Common myeloid progenitor, CD34-positive (primary cell): ENCODE measurements at regions not wholly inside any gene's neighbourhood (a gene's known extent, or its start where the extent isn't known, plus 50 kb on each side); places are given as distances from the start of the nearest gene placed in this dataset.

Experiments used
- CTCF ChIA-PET: fragments of 350-600 bp; sonication (Branson Sonifier 250); formaldehyde crosslinking; loops from one replicate; lab custom pipeline; 2021; ENCODE audit warnings: antibody characterized with exemption; lab: Charles Lee
- POLR2A ChIA-PET: fragments of 350-600 bp; sonication (Branson Sonifier 250); formaldehyde crosslinking; loops from one replicate; lab custom pipeline; 2021; ENCODE audit warnings: antibody characterized with exemption; lab: Charles Lee
- DNase-seq, 3 donors: peaks; one replicate each; pipeline versions ENCODE4 v3.0.0 to v3.0.0-alpha.2; 2013
- H3K27ac ChIP-seq, 2 experiments: 1 replicate in 1 of 2; 2 replicates in 1 of 2; pipeline ENCODE4 v1.7.0; 2013; ENCODE audit warnings: inconsistent platforms in 2 of 2, low read length in 2 of 2, mild to moderate bottlenecking in 2 of 2, low read depth in 1 of 2, moderate library complexity in 1 of 2; ENCODE audit not compliant: severe bottlenecking in 2 of 2, insufficient read depth in 1 of 2, poor library complexity in 1 of 2
- H3K27me3 ChIP-seq, 5 experiments: replicated peaks in 2 of 5; 1 replicate in 3 of 5; 2 replicates in 2 of 5; pipeline versions ENCODE4 v1.6.1 to v1.7.0; 2013; ENCODE audit warnings: low read length in 4 of 5, mild to moderate bottlenecking in 2 of 5, moderate library complexity in 2 of 5, inconsistent platforms in 1 of 5; ENCODE audit not compliant: insufficient read depth in 5 of 5, control insufficient read depth in 4 of 5
- H3K36me3 ChIP-seq, 4 experiments: 1 replicate in 2 of 4; 2 replicates in 2 of 4; pipeline versions ENCODE4 v1.6.1 to v1.7.0; 2013; ENCODE audit warnings: low read length in 3 of 4, control low read depth in 1 of 4, mild to moderate bottlenecking in 1 of 4; ENCODE audit not compliant: control insufficient read depth in 4 of 4, insufficient read depth in 4 of 4
- H3K4me1 ChIP-seq, 4 experiments: 1 replicate in 3 of 4; 2 replicates in 1 of 4; pipeline versions ENCODE4 v1.6.1 to v1.7.1; 2013; ENCODE audit warnings: low read length in 3 of 4, mild to moderate bottlenecking in 3 of 4, control low read depth in 1 of 4, inconsistent platforms in 1 of 4, moderate library complexity in 1 of 4; ENCODE audit not compliant: control insufficient read depth in 4 of 4, insufficient read depth in 4 of 4; ENCODE audit errors: control extremely low read depth in 1 of 4
- H3K4me3 ChIP-seq, 7 experiments: 1 replicate in 4 of 7; 2 replicates in 3 of 7; pipeline versions ENCODE4 v1.5.1 to v1.7.0; 2013; ENCODE audit warnings: mild to moderate bottlenecking in 7 of 7, low read length in 6 of 7, moderate library complexity in 6 of 7, inconsistent platforms in 2 of 7, low read depth in 2 of 7, control low read depth in 1 of 7; ENCODE audit not compliant: insufficient read depth in 4 of 7, control insufficient read depth in 1 of 7; ENCODE audit errors: extremely low read depth in 1 of 7
- H3K9me3 ChIP-seq, 5 experiments: 1 replicate in 4 of 5; 2 replicates in 1 of 5; pipeline versions ENCODE4 v1.6.1 to v1.7.1; 2013; ENCODE audit warnings: low read length in 4 of 5, mild to moderate bottlenecking in 2 of 5, inconsistent platforms in 1 of 5, low read depth in 1 of 5, moderate library complexity in 1 of 5; ENCODE audit not compliant: control insufficient read depth in 4 of 5, insufficient read depth in 2 of 5; ENCODE audit errors: control extremely low read depth in 1 of 5
- WGBS: methylation state at CpG from one replicate; pipeline ENCODE4 v1.1.5; 2013; ENCODE audit not compliant: insufficient coverage; 5-methylcytosine and 5-hydroxymethylcytosine counted together

- H3K9me3 ChIP-seq, result no peaks in the 10 kb centered on the region
- no peak overlapping the region for H3K4me3 ChIP-seq
- no peaks in the 10 kb centered on the region for H3K4me1 ChIP-seq
- H3K27ac ChIP-seq, result no peak overlapping the region
- DNase-seq, result no peak
- ChIA-PET POLR2A (no interaction called here), CTCF (no interaction called here)
- H3K27me3 ChIP-seq, result no peaks in the 10 kb centered on the region
- no peaks in the 10 kb centered on the region for H3K36me3 ChIP-seq
Observed at GRCh38 chr14:84029246-84029645, 1500.7 kb upstream of the FLRT2 start.

DNA sequence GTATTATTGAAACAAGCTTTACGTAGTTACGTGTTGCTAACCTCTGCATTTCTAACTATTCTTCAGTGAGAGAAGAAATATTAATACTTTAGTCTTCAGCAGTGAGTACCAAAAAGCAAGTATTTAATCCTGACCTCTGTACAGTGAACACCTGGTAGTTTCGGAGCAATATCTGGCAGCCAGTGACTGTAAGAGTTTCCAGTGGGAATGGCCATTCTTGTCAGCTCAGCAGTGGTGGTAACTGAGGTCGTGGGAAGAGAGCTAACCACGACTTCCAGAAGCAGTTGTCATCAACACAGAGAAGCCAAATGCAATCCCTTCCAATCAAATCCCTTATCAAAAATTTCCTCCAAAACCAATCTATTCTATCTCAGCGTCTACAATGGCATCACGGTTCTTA, 1500.2 kb upstream of the FLRT2 start:
- no peak for DNase-seq
- ChIA-PET CTCF (no interaction called here), POLR2A (no interaction called here)
- H3K27me3 ChIP-seq, result no peaks in the 10 kb centered on the region
- H3K4me1 ChIP-seq, result no peaks in the 10 kb centered on the region
- no peak overlapping the region for H3K27ac ChIP-seq
- H3K4me3 ChIP-seq, result no peak overlapping the region
- WGBS, result 90% methylated on average over 2 of the region's 7 CpGs
- H3K36me3 ChIP-seq, result no peaks in the 10 kb centered on the region
- H3K9me3 ChIP-seq, result no peaks in the 10 kb centered on the region

DNA sequence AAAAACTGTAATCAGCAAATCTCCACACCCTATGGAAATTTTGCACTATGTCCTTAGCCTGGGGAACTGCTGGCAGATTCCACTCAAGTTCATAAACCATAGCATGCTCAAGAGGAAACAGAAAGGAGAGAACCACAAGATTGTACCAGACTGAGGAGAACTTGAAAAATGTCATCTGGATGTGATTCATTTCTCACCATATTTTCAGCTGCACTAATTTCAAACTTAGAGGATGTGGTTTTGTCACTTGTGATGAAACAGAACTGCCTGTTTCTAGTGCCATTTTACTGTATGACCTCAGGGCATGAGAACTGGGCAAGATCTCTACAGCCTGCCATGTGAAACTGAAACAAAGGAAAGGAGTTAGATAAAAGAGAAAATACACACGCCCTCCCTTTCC, 1493.1 kb upstream of the FLRT2 start:
- Histone ChIP-seq H3K27me3 (no peaks in the 10 kb centered on the region), H3K4me1 (peaks cover 0 to 14% (median 8%) of the 10 kb centered on the region in 4 experiments), H3K27ac (no peak overlapping the region), H3K9me3 (no peaks in the 10 kb centered on the region), H3K36me3 (no peaks in the 10 kb centered on the region), H3K4me3 (peak overlapping the region in 4 of 7 experiments; percentile 12 to 67 (median 44))
- ChIA-PET CTCF (no interaction called here), POLR2A (no interaction called here)
- peak; percentile 62 to 96 (median 92) for DNase-seq
- WGBS, result no CpG with 5 or more reads among the region's 1 CpG

GRCh38 chr14:84037593-84037992, 1492.4 kb upstream of the FLRT2 start:
- CTCF ChIA-PET, result no interaction called here
- peaks cover 0 to 14% (median 8%) of the 10 kb centered on the region in 4 experiments for H3K4me1 ChIP-seq
- H3K27me3 ChIP-seq, result no peaks in the 10 kb centered on the region
- 92% methylated on average over 4 of the region's 4 CpGs for WGBS
- no peak for DNase-seq
- H3K9me3 ChIP-seq, result no peaks in the 10 kb centered on the region
- H3K36me3 ChIP-seq, result no peaks in the 10 kb centered on the region
- peak overlapping the region in 1 of 7 experiments; percentile 47 for H3K4me3 ChIP-seq
- no peak overlapping the region for H3K27ac ChIP-seq
- POLR2A ChIA-PET, result no interaction called here

DNA sequence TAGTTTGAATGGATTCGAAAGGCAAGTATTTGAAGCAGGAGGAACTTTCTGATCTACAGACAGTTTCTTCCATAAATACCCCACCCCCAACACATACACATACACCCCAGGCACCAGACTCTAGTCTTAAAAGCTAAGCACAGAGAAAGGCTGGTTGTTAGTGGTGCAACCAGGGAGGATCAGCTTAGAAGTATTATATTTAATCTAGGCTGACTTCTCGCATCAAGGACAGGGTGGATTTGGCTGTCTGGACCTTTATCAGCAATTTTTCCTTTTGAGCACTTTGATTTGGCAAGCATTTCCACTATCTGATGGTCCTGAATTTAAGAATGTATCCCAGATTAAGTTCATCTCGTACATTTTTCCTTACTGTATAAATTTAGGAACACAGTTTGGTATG, 1489.8 kb upstream of the FLRT2 start:
- WGBS, result 100% methylated on average over 1 of the region's 3 CpGs
- H3K36me3 ChIP-seq, result no peaks in the 10 kb centered on the region
- peaks cover 0 to 14% (median 8%) of the 10 kb centered on the region in 4 experiments for H3K4me1 ChIP-seq
- ChIA-PET POLR2A (no interaction called here), CTCF (no interaction called here)
- H3K27me3 ChIP-seq, result no peaks in the 10 kb centered on the region
- H3K27ac ChIP-seq, result no peak overlapping the region
- H3K9me3 ChIP-seq, result no peaks in the 10 kb centered on the region
- DNase-seq, result no peak
- no peak overlapping the region for H3K4me3 ChIP-seq

DNA sequence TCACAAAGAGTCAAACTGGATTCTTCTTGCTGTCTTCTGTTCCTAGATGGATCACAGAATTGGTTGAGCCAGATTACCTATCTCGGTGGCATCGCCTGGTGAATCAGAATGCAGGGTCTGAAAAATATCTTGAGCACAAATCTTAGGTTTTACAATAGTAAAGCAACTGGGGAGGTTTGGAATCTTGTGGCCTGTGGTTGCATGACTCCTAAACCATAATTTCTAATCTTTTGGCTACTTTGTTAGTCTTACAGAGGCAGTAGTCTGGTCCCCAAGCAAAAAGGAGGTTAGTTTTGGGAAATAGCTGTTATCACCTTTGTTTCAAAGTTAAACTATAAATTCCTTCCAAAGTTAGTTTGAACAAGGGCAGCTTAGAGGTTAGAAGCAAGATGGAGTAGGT, 1488.5 kb upstream of the FLRT2 start:
- ChIA-PET POLR2A (no interaction called here), CTCF (no interaction called here)
- H3K27me3 ChIP-seq, result no peaks in the 10 kb centered on the region
- H3K36me3 ChIP-seq, result no peaks in the 10 kb centered on the region
- no peak overlapping the region for H3K4me3 ChIP-seq
- no peak for DNase-seq
- H3K27ac ChIP-seq, result no peak overlapping the region
- no peaks in the 10 kb centered on the region for H3K9me3 ChIP-seq
- WGBS, result 100% methylated on average over 2 of the region's 2 CpGs
- peaks cover 0 to 10% (median 7%) of the 10 kb centered on the region in 4 experiments for H3K4me1 ChIP-seq

DNA sequence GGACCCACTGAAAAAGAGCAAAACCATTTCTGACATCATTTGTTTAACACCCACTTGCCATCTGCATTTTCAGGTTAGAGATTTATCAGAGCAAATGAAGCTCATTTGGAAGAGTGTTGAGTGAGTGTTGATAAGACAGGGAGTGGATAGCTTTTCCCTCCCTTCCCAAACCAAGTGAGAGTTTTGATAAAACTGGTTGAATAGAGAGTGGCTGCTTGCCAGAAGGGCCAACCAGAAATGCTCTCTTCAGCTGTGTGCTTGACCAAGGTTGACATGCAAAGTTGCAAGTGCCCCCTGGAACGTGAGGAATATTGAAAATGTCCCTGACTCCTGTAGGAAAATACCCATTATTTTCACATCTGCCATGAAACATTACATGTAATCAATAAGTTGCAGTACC, 1487.0 kb upstream of the FLRT2 start:
- no peaks in the 10 kb centered on the region for H3K4me1 ChIP-seq
- no peaks in the 10 kb centered on the region for H3K36me3 ChIP-seq
- no peak for DNase-seq
- H3K27ac ChIP-seq, result no peak overlapping the region
- no peaks in the 10 kb centered on the region for H3K9me3 ChIP-seq
- CTCF ChIA-PET, result no interaction called here
- H3K4me3 ChIP-seq, result no peak overlapping the region
- WGBS, result 89% methylated on average over 1 of the region's 1 CpG
- no peaks in the 10 kb centered on the region for H3K27me3 ChIP-seq
- POLR2A ChIA-PET, result no interaction called here
